Activated T-helper 9 cell treated with anti-CD3 and anti-CD28 coated beads, Interleukin-2, amount 50 U/mL, for 16 hours (primary cell): ENCODE measurements at regions not wholly inside any gene's neighbourhood (a gene's known extent, or its start where the extent isn't known, plus 50 kb on each side); places are given as distances from the start of the nearest gene placed in this dataset.
"Not testable (repeated sequence)": the region's sequence is repeated elsewhere in the genome, so short reads cannot be mapped to it uniquely, and the experiment has no call there.

ENCODE experiments used
- DNase-seq: peaks from one replicate; pipeline ENCODE4 v3.0.0-alpha.2; 2020; ENCODE audit warnings: low read depth

GRCh38 chr10:118805146-118805545 lies 50.4 kb upstream of the CACUL1 start:
- no peak for DNase-seq

- DNase-seq = no peak
These were observed 52.9 kb upstream of the CACUL1 start for GRCh38 chr10:118807512-118808305.

- DNase-seq = no peak
These were observed 54.0 kb upstream of the CACUL1 start for GRCh38 chr10:118808601-118809356.

- no peak for DNase-seq
These were observed 54.8 kb upstream of the CACUL1 start for GRCh38 chr10:118809357-118810220.

GRCh38 chr10:118810796-118811505 lies 56.2 kb upstream of the CACUL1 start:
- no peak for DNase-seq

GRCh38 chr10:118811675-118812392 lies 57.1 kb upstream of the CACUL1 start:
- DNase-seq = no peak

- no peak for DNase-seq
These were observed 57.6 kb upstream of the CACUL1 start for GRCh38 chr10:118812393-118812740.

GRCh38 chr10:118813001-118813400 lies 58.2 kb upstream of the CACUL1 start:
- DNase-seq = not testable (repeated sequence)

GRCh38 chr10:118816471-118817168 lies 61.9 kb upstream of the CACUL1 start:
- no peak for DNase-seq

- no peak for DNase-seq
These were observed 62.7 kb upstream of the CACUL1 start for GRCh38 chr10:118817328-118818068.

- no peak for DNase-seq
These were observed 64.0 kb upstream of the CACUL1 start for GRCh38 chr10:118818621-118819221.

GRCh38 chr10:118820326-118821116 lies 65.8 kb upstream of the CACUL1 start:
- DNase-seq = no peak

GRCh38 chr10:118823256-118823907 lies 68.6 kb upstream of the CACUL1 start:
- DNase-seq = no peak

GRCh38 chr10:118827053-118827452 lies 72.3 kb upstream of the CACUL1 start:
- no peak for DNase-seq

GRCh38 chr10:118827466-118828155 lies 72.8 kb upstream of the CACUL1 start:
- DNase-seq = no peak

- no peak for DNase-seq
These were observed 77.5 kb upstream of the CACUL1 start for GRCh38 chr10:118832241-118832651.

GRCh38 chr10:118834370-118834769 lies 79.6 kb upstream of the CACUL1 start:
- DNase-seq = not testable (repeated sequence)
